GM18517 (cell line): ENCODE measurements at regions not wholly inside any gene's neighbourhood (a gene's known extent, or its start where the extent isn't known, plus 50 kb on each side); places are given as distances from the start of the nearest gene placed in this dataset.
A peak's percentile ranks its signal among the peaks of the same experiment; 100 is the strongest.
"Not testable (repeated sequence)": the region's sequence is repeated elsewhere in the genome, so short reads cannot be mapped to it uniquely, and the experiment has no call there.

Experiments
- ATAC-seq: cut with Tn5 transposase; IDR thresholded peaks from one replicate; pipeline ENCODE4 v1.9.1; 2021; ENCODE audit warnings: mild to moderate bottlenecking, moderate library complexity; ENCODE audit not compliant: unreplicated experiment

DNA sequence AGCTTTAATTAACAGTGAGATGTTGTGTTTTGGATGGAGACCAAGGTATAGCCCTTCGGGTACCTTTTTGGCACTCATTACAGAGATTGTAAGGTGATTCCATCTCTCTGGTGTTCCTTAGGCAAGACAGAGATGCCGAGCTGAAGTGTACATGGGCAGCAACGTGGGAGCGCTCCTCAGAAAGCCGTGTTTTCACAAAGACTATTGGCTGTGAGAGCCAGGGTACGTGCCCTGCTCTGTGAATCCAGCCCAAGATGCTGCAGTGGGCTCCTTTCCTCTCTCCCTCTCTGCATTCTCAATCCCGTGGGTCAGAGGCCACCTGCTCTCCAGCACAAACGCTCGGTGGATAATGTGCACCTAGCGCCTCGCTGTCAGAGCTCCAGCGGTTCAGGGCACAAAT, 203.0 kb upstream of the EPHA4 start:
- ATAC-seq, result no peak

DNA sequence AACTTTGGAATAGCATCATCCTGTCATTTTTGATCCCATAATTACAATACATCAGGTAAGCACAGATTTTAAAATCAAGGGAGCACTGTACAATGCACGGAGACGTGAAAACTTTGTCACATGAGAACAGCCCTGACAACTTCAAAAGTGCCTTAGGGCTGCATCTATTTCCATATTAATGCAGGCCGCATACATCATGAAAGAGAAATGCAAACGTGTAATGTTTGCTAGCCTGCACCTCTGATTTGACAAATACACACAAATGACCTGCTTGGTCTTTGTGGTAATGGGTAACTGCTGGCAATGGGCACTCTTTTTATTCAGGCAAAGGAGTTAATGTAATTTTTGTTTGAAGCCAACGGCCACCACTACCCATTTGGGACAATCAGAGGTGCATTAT, 202.0 kb upstream of the EPHA4 start:
- no peak for ATAC-seq

DNA sequence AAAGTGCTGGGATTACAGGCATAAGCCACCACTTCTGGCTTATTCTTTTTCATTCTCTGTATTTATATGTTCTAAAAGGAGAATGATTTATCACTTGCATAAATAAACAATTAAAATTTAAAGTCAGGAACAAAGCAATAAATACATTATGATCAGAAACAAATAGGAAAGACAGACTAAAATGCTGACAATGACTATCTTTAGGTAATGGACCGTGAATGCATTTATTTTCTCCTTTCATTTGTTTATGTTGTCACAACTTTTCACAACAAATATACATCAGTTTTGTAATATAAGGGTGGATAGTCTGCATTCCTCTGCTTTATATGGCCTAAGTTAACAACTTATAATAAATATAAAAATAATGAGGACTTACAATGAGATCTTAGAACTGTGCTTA, 199.2 kb upstream of the EPHA4 start:
- ATAC-seq, result no peak

DNA sequence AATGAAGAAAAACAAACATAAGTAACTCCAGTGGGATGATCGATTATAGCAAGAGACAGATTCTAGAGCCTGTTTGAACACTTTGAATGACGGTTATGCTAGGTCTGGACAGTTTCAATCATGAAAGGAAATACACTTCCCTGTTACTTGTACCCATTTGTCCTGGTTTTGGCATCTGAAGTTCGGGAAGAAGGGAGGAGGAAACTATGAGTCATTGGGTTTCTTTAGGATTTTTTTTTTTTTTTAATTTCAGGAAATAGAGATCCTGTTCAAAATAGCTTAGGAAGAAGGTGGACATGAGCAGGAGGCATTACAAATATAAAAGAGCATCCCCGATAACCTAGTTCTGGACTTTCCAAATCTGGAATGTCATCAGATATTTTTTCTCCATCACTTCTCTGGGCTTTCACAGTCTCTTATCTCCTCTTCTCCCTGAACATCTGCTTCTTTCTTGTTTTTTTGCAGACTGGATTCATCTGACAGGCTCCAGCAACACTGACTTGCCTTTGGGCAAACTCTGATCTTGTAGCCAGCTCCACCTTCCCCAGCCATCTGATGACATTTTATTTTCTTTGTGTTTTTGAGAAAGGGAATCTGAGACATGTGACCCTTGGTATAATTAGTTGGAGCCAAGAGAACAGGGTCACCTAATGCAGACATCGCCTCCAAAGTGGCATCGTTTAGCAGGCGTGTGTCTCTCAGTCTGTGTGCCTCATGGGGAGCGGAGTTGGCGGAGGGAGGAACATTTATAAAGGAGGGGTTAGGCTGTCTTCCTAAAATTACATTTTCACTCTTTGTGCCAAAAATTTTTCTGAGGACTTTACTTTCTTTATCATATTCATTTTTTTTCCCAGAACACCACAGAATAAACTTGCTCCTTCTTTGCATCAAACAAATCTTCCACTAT, 195.3 kb upstream of the EPHA4 start:
- ATAC-seq, result no peak

DNA sequence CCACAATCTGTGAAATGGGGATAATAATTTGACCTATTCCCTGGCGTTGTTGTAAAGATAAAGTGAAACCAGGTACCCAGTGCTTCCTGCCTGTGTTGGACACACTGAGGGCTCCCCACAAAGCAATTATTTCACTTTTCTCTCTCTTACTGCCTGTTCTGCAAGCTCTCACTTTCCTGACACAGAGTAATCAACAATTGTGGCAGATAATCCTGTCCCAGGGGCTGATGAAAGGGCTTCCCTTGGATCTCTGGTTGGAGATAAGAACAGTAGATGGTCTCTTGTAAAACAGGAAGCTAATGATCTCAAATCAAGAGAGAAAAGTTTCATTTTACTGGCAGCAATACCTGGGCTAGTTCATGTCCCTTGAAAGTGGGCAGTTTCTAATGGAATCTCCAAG, 190.4 kb upstream of the EPHA4 start:
- ATAC-seq, result no peak

DNA sequence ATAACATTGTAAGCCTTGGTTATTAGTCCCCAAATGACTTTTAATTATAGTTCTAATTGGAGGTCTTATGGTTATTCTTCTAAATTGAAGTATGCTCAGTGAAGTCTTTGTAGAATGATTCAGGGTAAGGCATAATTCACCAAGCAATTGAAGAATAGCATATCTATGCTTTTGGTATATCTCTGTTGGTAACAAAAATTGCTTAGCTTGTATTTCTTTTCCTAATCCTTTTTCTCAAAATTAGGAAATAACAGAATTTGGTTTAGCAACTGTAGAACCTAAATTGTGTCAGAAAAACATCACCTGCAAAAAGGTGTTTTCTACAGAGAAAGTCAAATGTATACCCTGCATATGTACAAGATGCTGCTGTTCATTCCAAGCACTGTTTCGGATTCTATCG, 189.2 kb upstream of the EPHA4 start:
- ATAC-seq, result no peak

DNA sequence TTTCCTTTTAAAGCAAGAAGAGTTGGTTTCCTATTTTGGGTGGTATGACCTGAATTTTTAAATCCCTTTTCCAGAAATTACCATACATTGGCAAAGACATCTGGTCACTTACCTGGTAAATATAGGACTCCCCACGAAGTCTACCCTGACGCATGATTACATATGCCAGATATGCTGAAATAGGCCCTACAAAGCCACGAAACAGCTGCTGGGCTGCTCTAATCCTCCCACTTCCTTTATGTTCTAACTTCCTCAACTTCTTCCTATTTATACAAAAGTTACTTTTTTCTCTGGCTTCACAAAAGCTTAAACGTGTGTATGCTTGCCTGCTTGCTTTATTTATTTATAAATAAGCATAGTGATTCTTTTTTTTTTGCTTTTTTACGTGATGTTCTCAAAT, 186.0 kb upstream of the EPHA4 start:
- ATAC-seq, result no peak

DNA sequence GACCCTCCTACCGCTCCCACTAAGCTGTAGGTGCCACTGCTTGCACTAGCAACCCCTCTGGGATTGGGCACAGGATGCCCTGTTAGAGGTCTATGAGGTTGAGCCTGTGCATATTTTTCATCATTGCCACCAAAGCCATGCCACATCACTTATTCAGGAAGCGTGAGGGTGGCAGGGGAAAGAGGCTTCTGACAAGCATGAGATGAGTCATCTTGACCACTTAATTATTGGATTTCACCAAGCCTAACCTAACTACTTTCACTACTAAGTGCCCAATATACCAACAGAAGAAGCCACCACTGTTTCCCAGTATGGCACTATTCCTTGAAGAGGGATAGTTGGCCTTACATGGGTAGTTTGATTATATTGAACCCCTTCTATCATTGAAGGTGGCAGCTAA, 181.3 kb upstream of the EPHA4 start:
- no peak for ATAC-seq

DNA sequence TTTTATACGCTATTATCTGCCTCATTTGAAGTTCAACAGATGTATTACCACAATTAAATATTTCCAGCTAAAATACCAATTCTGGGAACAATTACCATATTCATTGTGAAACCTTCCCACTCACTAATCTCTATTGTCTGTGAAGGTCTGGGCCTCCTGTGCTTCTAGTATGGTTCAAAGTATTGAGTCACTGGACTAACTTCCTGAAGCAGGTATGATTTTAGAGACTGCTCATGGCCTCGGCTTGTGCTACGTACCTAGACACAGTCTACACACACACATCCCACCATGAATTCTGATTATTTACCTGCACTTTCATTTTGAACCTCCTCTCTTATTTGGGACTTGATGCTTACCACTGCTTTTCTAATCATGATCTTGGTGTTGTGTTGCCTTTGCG, 180.7 kb upstream of the EPHA4 start:
- no peak for ATAC-seq

DNA sequence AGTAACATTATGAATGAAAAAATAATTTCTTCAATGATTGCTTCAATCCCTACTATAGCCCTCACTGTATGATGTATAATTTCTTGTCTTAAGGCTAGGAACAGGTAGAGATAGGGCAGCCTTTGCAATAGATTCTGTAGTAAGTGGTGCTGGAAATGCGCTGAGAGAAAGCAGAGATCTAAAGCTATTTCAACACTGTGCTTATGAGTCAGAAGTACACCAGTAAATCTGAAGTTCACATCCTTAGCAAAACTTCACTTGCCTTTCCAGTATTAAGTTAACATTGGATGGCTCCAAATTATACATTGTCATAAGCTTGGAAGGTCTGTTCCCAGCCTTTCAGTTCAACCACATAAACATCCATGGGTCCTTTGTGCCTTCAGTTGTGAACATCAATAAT, 178.2 kb upstream of the EPHA4 start:
- ATAC-seq, result no peak

DNA sequence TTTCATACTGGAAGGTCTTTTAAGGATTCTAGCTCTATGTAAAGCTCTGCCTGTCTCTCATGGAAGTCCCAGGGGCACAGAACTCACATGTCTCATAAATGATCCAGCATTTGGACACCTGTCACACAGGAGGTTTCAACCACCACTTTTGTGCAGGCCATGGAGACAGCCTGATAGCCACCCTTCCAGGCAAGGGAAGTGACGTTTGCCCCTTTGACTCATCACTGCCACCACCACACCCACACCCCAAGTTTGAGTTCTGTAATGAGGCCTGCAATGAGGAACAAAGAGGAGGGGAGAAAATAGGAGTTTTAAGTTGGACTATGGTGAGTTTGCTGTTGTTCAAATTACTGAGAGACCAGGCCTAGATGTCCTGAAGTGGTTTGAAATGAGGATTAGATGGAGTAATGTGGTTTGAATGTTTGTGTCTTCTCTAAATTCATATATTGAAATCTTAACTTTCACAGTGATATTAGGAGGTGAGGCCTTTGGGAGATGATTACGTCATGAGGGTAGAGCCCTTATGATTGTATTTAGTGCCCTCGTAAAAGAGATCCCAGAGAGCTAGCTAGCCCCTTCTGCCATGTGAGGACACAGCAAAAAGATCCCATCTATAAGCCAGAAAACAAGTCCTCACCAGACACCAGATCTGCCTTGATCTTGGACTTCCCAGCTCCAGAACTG, 175.3 kb upstream of the EPHA4 start:
- ATAC-seq, result peak; percentile 61

DNA sequence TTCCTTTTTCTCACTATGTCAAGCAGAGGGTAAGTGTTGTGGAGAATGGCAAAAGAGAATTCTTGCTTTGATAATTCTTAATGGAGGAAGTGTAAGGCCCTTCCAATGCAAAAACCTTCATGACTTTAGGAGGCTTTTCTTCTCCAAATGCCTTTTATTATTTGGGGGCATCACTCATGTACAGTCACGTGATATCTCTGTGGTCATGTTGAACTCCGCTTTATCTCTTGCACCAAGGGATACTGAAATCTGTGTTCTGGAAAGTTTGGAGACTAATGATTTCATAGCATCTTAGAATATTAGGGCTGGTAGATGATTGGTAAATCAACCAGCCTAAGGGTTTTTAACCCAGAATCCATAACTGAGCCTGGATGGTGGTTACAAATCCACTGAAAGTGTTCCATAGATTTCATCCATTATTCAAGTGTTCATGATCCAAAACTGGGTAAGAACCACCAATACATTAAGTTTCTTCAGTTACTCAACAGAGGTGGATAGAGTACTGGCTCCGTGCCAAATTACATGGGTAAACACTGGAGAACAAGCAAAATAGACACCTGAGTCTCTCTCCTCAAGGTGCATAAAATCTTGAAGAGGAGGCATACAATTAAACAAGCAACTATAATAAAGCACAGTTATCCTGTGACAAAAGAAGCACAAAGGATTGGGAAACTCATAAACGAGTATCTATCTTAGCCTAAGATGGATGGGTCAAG, 169.6 kb upstream of the EPHA4 start:
- ATAC-seq, result no peak

DNA sequence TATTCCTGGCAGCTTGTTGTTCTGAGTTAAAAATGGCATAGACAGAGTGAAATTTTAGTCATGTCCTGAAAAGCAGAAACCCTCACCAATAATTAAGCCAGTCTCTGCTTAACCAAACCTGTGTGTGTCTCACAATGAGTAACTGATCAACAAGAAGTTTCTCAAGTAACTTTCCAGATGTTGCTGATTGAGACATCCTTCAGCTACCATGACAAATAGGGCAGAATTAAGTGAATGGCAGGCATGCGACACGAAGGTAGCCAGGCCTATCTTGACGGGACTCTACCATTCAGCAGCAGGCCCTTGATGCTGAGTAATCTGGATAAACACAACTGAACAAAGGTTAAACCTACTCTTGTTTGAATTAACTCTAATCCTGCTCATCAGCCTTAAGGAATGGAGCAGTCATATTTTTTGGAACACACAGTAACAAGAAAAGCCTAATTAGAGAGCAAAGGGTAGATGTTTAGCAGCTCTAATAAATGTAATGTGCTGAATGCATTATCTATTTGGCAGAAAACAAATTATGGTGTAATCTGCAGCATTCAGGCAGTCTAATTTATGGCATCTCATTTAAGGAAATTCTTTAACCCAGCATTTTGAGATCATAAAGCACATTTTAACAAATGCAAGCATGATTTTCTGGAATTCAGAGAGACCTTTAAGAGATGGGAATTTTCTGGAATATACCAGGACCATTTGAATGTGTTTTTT, 159.5 kb upstream of the EPHA4 start:
- ATAC-seq, result peak; percentile 69

DNA sequence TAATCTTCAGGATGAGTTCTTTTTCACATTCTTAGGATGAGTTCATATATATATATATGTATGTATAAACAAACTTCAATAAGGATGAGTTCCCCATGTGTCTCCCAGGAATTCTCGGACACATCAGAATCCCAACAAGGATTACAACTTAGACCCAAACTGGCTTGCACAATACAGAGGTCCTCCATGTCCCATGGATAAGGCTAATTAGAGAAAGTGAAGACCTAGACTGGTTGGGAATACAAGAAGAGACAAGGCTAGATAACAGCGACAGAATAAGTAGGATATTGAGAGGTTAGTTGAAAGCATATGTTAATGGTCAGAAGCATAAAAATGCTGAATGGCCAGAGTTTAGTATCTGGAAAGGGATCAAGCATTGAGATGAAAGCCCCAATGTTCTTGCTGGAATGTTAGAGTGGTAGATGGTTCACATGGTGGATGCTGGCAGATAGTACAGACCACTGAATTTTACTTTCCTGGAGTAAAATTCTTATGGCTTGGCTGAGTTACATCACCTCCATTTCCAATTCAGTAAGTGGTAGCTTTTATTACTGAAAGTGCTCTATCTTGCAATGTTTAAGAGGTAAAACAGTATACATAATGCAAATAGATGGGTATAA, 154.9 kb upstream of the EPHA4 start:
- no peak for ATAC-seq

DNA sequence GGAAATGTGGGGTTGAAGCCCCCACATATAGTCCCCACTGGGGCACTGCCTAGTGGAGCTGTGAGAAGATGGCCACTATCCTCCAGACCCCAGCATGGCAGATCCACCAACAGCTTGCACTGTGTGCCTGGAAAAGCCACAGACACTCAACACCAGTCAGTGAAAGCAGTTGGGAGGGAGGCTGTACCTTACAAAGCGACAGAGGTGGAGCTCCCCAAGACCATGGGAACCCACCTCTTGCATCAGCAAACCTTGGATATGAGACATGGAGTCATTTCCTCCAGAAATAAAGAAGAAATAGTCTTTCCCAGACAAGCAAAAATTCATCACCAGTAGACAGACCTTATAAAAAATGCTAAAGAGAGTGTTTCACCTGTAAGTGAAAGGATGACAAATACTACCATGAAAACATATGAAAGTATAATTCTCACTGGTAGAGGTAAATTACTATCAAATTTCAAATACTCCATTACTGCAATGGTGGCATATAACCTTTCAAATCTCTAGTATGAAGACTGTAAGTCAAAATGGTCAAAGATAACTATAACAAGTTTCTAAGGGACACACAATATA, 152.6 kb upstream of the EPHA4 start:
- no peak for ATAC-seq

DNA sequence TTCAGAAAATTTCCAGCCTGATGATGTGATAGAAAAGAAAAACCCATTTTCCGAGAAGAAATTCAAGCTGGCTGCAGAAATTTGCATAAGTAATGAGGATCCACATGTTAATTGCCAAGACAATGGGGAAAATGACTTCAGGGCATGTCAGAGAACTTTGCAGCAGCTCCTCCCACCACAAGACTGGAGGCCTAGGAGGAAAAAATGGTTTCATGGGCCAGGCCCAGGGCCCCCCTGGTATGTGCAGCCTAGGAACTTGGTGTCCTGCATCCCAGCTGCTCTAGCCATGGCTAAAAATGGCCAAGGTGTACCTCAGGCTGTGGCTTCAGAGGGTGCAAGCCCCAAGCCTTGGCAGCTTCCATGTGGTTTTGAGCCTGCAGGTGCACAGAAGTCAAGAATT, 152.0 kb upstream of the EPHA4 start:
- ATAC-seq, result not testable (repeated sequence)

DNA sequence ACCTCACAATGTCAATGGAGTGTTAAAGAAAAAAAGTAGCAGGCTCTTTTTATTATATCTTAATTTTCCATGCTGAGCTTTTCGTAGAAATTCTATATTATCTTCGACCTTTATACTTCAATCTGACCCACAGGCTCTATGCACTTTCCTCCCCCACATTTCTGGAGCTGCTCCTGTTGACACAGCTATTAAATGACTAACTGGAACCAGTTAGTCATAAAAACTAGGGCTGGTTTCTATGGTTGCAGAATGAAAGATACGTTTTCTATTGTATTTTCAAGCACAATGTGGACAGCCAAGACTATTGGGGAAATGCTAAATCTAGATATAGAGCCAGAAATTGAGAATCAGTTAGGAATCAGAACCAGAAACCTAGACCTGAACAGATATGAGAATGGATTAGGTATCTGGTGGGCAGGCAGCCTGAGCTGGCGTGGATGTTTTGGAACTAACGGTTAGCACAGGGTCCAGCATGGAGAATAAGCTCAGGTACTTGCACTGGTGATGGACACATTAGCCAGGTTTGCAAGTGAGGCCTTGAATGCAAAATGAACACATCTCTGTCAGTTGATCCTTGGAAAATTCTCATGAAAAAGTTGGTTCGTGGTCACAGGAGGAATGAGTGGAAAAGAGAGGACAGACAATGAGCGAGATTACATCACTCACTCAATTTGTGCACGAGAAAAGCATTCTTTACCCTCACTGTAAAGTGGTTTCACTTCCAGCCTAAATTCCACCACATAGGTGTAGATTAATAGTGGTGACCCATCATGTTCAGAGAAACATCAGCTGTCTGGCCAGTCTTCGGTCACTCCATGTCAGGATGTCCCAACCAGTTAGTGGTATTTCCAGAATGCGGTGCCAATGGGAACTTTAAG, 144.6 kb upstream of the EPHA4 start:
- ATAC-seq, result no peak

DNA sequence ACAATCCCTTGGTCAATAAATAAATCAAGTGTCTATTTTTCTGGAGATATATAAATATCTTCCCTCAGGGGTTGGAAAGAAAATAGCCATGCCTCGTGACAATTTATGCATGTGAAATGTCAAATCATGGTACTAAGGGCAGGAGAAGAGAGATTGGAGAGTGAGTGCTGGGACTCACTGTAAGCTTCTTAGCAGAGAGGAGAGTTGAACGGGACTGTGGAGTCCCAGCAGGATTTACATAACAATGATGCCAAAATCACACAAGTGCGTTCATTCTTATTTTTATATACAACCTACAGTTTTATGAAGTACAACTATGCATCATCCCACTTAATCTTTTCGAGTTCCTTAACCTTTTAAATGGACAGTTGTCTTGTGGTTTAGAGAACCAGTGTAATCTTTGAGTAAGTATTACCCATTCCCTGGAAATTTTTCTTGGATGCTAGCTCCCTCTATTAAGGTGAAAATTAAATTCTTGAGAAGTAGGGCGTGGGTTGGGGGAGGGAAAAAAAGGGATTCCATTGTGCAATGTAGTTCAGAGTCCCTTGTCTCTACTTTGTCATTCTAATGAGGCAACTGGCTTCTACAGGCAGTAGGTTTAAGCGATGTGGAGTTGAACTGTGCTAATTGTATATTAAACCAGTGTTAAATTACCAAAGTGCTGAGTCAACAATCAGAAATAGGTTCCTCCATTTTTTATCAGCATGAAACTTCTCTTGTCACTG, 143.6 kb upstream of the EPHA4 start:
- ATAC-seq, result no peak

DNA sequence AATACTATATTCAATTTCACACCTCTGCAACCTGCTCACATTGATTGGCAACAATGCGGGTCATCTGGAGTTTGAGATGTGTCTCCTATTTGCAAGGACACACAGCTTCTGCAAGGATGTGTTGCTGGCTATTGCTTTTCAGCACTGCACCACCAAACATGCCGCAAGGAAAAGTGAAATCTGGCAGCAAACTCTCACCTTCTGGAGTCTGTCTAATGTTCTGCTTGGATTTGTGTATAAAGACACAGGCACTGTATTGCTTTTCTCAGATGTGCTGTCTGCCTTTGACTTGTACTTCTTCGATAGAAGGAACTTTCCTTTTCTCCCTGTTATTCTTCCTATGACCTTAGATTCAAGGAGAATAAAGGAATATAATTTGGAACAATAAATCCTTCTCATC, 138.6 kb upstream of the EPHA4 start:
- ATAC-seq, result no peak
